ENCODE measurements at regions not wholly inside any gene's neighbourhood (a gene's known extent, or its start where the extent isn't known, plus 50 kb on each side); places are given as distances from the start of the nearest gene placed in this dataset.
"Not testable (repeated sequence)": the region's sequence is repeated elsewhere in the genome, so short reads cannot be mapped to it uniquely, and the experiment has no call there.

GRCh38 chr2:114018464-114018863 is 128.6 kb downstream of the ACTR3 start:
- DNase-seq, result not testable (repeated sequence)

- no peak for DNase-seq
Measured at GRCh38 chr2:114020668-114021067, 130.8 kb downstream of the ACTR3 start.

- DNase-seq, result no peak
Measured at GRCh38 chr2:114022360-114023085, 132.6 kb downstream of the ACTR3 start.

- DNase-seq, result no peak
Measured at GRCh38 chr2:114024326-114024725, 134.4 kb downstream of the ACTR3 start.

GRCh38 chr2:114025030-114025429 is 135.1 kb downstream of the ACTR3 start:
- DNase-seq, result no peak

DNA sequence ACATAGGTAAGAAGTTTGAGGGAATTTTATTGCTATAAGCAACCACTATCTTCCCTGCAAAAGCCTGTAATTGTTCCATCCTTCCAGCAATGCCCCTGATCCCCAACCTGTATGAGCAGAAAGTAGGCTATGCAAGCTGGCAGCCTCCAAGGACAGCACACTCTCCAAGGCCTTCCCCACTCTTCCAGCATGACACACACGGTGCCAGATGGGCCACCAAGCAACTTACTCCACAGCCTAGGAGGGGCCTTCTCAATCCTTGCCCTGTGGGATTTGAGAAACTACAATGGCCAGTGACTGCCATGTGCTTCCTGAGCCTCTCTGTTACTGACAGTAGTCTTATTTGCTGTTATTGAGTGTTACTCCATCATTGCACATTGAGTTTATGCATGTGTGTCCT is 137.5 kb downstream of the ACTR3 start:
- DNase-seq, result no peak

GRCh38 chr2:114031605-114032505 is 142.0 kb downstream of the ACTR3 start:
- no peak for DNase-seq

DNA sequence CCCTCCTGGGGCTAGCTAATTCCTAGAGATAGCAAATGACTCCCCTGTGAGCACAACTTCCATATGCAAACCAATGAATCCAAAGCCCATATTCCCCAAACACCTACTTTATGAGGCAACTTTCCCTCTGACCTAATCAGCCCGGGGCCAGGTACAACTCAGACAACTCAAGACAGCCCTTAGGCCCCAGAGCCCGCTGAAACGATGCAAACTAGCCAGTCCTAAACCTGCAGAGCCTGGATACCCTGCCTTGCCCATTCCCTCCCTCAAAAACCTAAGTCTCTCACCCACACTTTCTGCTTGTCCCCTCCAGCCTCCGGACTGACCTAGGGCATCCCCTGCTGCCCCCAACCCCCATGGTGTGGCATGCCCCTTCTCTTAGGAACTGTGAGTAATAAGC is 142.8 kb downstream of the ACTR3 start:
- no peak for DNase-seq

- DNase-seq, result no peak
Measured at GRCh38 chr2:114034742-114035141, 144.9 kb downstream of the ACTR3 start.

DNA sequence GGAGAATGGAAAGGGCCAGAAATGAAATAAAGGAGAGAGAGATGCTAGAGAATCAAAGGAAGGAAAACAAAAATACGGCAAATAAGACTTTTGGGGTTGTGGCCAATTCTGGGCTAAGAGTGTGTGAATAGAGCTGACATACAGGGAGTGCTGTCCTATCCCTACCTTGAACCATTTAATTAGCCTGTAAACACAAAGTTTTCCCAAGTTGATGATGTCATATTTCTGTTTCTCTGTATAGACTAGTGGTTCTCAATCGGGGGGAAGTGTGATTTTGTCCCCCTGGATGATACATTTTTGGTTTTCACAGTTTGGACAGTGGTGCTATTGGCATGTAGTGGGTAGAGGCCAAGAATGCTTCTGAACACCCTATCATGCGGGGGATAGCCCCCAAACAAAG is 148.8 kb downstream of the ACTR3 start:
- no peak for DNase-seq

- DNase-seq, result no peak
Measured at GRCh38 chr2:114039677-114040076, 149.8 kb downstream of the ACTR3 start.

DNA sequence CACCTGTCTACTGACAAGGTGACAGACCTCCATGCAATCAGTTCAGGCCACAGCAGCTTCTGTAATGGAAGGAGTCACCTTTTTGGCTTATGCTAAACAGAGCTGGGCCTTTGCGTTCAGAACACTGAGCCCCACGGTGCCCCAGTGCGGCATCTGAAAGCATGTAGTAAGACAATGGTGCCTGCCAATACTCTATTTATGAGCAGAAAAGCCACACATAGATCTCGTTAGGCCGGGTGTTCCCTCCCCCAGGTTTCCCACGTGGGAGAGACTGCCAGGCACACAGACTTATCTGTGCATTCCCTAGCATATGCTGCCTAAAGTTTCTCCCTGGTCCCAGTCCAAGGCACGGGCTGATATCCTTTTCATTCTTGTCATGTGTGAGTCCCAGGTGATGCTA is 150.9 kb downstream of the ACTR3 start:
- DNase-seq, result no peak

- DNase-seq, result no peak
Measured at GRCh38 chr2:114044985-114045384, 155.1 kb downstream of the ACTR3 start.

DNA sequence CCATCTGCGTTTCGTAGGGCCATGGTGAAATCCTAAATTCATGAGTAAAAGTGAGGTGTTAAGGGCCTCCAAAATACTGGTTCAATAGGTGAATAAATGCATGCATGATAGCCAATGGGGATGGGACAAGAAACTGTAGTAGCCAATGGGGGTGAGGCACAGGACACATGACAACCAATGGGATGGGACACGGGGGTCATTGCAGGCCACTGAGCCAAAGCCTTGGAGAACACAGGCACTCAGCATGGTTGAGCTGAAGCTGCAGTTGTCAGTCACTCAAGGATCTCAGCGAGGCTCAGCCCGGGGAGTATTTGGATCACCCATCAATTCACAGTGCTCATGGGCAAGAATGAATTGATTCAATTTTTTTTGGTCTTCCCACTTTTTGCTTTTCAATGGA is 156.5 kb downstream of the ACTR3 start:
- DNase-seq, result no peak

DNA sequence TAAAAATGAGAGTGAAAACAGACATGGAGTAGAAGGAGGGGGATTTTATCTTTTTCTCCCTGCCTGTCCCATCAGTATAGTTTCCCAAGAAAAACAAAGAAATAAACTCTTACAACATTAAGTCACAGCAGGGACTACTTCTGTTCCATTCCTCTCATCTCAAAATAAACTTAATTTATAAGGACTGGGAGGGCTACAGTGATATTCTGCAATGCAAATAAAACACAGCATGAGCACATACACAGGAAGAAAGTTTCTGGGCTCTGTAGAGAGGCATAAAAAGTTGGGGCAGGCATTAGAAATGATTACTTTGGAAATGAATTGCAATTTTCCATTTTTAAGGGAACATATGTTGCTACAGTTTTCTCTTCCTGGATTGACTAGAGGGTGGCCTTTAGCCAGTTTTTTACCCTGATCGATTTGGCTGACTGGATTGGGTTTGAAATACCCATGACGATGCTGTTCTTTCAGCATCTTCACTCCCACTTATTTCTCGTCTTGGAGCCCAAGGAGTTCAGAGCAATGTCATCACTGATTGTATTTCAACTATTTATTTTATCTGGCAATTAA is 157.1 kb downstream of the ACTR3 start:
- DNase-seq, result no peak

DNA sequence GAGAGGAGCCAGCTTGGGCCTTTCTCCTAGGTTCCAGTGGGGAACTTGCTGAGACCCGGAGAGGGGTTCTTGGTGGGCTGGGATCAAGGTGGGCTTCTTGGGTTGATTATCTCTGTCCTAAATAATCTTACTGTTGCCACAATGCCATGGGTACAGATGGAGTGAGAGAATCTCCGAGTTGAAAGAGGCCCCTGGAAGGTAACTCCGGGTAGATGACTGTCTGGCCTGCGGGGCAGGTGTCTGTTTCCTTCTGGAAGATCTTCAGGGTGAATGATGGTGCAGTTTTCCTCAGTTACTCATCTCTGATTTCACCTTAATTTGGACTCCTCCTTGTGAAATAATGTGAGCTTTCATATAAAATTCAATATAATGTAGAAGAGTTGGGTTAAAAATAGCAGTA is 159.4 kb downstream of the ACTR3 start:
- DNase-seq, result no peak

- no peak for DNase-seq
Measured at GRCh38 chr2:114049826-114050225, 159.9 kb downstream of the ACTR3 start.

DNA sequence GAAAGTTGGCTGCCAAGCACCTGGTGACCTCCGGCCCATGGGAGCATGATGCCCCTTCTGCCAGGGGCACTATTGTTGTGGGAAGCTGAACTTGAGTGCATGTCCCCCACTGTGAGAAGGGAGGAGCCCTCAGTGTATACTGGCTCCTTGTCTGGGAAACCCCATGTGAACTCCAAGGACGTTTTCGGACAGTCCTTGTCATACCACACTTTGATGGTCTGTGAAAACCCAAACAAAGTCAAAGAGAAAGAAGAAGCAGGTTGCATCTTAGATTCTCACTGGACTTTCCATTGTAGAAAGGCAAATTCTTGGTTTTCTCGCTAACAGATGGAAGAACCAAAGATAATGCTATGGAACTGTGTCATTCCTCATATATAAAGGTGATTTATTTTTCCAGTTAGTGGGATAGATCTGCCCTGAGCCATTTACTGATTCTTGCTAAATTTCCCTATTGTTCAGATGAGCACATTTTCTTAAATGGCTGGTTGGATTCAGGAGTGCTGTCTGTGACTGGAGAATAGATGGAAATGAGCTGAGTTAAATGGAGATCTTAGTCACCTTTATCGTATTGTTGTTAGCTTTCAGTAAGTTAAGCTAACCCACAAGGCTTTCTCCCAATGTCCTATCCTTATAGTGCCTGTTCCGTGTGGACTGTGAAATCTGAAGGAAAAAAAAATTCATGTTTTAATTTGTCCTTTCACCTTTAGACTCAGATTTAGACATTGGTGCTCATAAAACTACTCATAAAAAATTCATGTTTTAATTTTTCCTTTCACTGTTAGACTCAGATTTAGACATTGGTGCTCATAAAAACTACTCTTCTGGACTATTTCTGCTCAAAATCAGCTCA is 166.6 kb downstream of the ACTR3 start:
- no peak for DNase-seq

GRCh38 chr2:114057638-114058037 is 167.7 kb downstream of the ACTR3 start:
- no peak for DNase-seq

- no peak for DNase-seq
Measured at GRCh38 chr2:114061566-114062098, 171.7 kb downstream of the ACTR3 start.

DNA sequence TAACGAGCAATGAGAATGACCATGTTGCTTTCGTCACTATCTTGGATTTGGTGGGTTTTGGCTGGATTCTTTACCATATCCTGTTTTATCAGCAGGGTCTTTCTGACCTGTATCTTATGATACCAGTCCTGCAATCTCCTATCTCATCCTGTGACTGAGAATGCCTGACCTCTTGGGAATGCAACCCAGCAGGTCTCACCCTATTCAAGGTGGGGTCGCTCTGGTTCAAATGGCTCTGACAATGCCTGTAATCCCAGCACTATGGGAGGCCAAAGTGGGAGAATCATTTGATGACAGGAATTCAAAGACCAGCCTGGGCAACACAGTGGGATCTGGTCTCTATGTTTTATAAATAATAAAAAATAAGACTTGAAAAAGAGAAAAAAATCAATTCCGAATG is 173.5 kb downstream of the ACTR3 start:
- no peak for DNase-seq

DNA sequence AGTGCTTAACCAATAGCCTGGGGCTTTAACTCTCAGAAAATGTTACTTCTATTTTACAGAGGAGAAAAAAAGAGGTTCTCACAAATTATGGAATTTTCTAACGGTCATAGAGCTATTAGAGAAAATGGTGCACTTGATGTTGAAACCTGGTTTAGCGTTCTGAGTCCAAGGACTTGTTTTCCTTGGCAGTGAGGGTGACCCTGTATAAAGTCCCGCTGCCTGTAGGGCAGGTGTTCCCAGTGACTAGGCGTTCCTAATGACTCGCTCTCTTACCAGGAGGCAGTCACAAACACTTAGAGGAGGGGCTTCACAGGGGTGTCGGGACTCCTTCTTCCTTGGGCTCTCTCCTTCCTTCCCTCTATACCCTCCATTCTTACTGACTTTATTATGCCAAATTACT is 175.8 kb downstream of the ACTR3 start:
- DNase-seq, result no peak
